Amygdala (tissue), 56 donors: ENCODE measurements at regions not wholly inside any gene's neighbourhood (a gene's known extent, or its start where the extent isn't known, plus 50 kb on each side); places are given as distances from the start of the nearest gene placed in this dataset.
"Not testable (repeated sequence)": the region's sequence is repeated elsewhere in the genome, so short reads cannot be mapped to it uniquely, and the experiment has no call there.

Source experiments
- DNase-seq, 56 donors: peaks; one replicate each; lab custom pipeline; 2025; lab: John Stamatoyannopoulos, UW

DNA sequence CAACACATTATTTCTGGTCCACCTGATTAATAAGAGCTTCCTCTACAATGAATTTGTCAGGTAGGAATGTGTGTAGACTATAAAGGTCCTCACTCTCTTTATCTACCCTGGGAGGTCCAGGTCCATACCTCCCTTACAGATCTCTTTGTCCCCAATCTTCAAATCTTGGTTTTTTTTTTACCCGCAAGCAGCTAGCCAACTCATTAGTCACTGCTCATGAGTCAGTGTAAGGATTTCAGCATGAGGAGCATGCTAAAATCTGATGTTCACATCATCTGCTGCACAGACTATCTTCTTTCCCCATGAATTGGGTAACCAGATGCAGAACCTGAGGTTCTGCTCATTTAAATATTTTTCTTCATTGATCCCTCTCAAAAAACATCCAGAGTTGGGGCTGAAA, 397.0 kb upstream of the ISX start:
- no peak for DNase-seq

GRCh38 chr22:34683031-34683430, 382.9 kb upstream of the ISX start:
- not testable (repeated sequence) for DNase-seq

DNA sequence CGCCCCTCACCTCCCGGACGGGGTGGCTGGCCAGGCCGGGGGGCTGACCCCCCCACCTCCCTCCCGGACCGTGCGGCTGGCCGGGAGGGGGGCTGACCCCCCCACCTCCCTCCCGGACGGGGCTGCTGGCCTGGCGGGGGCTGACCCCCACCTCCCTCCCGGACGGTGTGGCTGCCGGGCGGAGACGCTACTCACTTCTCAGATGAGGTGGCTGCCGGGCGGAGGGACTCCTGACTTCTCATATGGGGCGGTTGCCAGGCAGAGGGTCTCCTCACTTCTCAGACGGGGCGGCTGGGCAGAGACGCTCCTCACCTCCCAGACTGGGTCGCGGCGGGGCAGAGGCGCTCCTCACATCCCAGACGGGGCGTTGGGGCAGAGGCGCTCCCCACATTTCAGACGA, 381.7 kb upstream of the ISX start:
- not testable (repeated sequence) for DNase-seq

GRCh38 chr22:34687116-34687515, 378.8 kb upstream of the ISX start:
- no peak for DNase-seq

- no peak for DNase-seq
These were observed 377.1 kb upstream of the ISX start for GRCh38 chr22:34688825-34689224.

GRCh38 chr22:34696557-34696956, 369.4 kb upstream of the ISX start:
- DNase-seq: no peak

DNA sequence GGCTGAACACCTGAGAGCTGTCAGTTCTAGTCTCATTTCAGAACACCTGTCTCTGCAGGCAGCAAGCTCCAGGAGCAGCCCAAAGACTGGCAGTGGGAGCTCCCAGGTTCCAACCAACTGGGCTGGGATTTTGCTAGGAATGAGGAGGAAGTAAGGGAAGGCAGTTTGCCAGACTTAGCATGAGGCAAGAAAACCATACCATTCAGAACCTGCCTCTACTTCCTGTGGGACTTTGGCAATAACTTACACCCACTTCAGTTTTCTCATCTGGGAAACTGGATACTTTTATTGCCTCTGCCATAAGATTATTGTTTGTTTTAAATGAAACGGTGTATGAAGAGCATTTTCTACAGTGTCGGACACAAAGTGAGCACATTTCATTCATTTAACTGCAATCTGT, 363.7 kb upstream of the ISX start:
- DNase-seq: no peak

DNA sequence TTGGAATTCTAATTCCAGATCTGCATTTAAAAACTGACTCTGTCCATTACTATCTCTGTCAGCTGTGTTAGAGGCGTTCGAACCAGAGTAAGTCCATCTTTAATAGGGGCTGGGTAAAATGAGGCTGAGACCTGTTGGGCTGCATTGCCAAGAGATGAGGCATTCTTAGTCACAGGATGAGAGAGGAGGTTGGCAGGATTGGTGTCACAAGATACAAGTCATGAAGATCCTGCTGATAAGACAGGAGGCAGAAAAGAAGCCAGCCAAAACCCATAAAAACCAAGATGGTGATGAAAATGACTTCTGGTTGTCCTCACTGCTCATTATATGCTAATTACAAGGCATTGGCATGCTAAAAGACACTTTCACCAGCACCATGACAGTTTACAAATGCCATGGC, 356.3 kb upstream of the ISX start:
- no peak for DNase-seq

GRCh38 chr22:34722901-34723300, 343.1 kb upstream of the ISX start:
- no peak for DNase-seq

DNA sequence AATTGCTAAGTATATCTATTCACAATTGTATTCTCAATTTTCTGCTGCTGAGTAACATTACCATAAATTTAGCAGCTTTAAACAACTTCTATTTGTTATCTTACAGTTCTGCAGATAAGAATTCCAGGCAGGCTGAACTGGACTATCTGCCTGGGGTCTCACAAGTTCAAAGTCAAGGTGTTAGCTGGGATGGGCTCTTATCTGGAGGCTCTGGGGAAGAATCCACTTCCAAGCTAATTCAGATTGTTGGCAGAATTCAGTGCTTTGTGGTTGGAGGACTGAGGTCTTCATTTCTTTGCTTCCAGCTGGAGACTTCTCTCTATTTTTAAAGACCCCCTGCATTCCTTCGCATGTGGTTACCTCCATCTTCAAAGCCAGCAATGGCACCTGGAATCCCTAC, 329.9 kb upstream of the ISX start:
- DNase-seq: no peak

DNA sequence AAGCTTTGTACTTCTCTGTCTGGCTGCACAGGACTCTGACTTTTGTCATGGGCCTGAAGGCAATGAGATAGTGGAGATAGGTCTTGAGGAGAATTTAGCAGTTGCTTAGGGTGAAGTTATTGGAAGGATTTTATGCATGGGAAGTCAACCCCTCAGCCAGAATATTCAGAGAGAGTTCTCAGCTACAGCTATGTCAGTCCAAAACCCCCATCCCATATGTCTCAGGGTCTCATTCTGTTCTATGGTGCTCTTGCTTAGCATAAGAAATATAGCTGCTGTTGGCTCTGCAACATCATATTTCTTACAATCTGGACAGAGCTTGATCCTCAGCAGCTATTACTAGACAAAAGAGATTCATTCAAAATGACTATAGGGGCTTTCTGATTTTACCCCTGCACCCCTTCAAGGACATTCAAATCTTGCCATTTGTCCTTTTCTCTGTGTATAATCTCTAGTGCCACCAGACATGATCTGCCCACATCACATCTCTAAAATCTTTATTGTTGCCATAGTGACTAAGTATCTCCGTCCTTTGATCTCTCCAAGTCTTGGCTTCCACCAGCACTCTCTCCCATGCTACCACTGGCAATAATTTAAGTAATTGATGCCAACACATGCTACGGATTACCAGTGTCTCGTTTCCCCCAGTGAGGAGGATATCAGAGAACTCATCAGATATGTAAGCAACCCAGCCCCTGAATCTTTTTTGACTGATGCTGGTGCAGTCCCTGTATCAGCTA, 327.1 kb upstream of the ISX start:
- DNase-seq: no peak

DNA sequence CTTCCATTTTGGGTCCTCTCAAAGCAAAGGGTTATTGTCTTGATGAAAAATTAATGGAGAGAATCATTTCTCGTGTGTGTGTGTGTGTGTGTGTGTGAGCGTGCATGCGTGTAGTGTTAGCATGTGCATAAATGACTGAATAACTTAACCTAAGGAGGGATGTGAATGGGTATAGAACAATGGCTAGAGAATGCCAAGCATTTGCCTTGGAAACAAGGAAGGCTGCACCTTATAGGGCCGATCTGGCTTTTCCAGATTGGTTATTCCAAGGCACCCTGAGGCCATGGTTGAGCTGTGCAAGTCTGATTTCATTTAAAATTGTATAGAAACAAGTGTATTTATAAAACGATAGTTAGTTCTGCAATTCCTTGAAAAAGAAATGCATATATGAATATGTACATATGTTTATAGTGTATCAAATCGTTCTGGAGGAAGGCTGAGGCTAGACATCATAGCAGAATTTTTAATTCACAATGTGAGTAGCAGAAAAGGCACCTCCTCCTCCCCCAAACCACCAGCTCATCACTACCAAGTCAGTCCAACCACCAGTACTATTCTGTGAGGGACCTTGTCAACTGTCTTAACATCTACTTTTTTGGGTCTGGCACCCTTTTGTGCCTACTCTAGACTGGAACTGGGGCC, 322.7 kb upstream of the ISX start:
- DNase-seq: no peak

GRCh38 chr22:34760276-34761008, 305.5 kb upstream of the ISX start:
- DNase-seq: no peak

DNA sequence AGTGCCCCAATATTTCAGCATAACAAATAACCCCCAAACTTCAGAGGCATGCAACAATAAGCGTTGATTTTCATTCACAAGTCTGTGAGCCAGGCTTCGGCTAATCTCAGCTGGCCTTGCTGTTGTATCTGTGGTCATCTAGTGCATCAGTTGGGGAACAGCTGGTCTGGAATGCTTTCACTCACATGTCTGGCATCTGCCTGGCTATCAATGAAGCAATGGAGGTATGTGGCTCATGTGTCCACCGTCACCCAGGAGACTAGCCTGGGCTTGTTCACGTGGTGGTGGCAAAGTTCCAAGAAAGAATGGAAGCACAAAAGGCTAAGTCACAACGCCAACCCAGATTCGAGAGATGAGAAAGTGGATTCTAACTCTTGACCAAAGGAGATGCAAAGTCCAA, 304.8 kb upstream of the ISX start:
- no peak for DNase-seq

GRCh38 chr22:34763496-34763895, 302.5 kb upstream of the ISX start:
- no peak for DNase-seq

GRCh38 chr22:34765115-34765514, 300.8 kb upstream of the ISX start:
- DNase-seq: no peak

- no peak for DNase-seq
These were observed 296.6 kb upstream of the ISX start for GRCh38 chr22:34769361-34769760.

DNA sequence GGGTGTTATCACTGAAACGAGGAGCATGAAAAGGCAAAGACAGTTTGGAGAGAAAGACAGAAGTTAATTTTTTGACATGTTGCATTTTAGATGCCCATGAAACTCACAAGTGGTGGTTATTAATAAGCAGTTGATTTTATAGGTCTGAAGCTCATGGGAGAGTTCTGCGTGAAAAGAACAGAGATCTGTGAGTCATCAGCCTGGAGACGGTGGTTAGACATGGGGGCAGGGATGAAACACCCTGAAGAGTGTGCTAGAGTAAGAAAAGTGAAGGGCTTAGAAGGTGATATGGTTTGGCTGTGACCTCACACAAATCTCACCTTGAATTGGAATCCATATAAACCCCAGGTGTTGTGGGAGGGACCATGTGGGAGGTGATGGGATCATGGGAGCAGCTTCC, 289.1 kb upstream of the ISX start:
- no peak for DNase-seq

DNA sequence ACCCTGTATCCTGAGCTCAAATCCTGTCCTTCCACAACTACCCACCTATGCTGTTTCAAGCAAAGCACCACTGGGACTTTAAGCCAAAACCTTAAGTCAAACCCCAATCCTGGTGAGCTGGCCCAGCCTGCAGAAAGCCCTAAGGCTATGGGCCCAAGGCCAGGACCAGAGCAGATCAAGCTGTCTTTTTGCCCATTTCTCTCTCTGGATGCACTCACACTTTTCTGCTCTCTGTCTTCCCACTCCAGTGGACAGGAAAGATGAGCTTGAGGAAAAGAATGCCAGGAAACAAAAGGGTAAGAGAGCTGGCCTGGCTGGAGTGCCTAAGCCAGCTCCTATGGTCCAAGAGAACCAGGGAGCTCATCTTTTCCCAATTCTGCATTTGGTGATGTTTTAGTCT, 284.3 kb upstream of the ISX start:
- DNase-seq: no peak

DNA sequence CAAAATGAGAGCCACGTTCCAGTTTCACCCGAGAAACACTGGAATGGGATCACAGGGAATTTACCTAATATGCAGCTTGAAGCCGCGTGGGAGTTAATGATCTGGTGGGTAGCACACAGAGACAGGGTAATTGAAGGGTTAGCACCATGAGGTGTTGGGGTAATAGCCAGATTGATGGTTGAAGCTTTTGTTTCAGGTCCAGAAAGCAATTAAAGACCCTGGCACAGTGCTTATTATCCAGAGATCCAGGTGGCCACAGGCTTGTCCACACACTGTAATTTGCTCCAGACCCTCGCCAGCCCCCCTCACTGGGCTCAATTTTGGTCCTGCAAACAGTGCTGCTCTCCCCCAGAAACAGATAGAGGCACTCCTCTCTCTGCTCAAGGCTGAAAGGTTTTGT, 282.5 kb upstream of the ISX start:
- DNase-seq: no peak

GRCh38 chr22:34784056-34784455, 281.9 kb upstream of the ISX start:
- no peak for DNase-seq

DNA sequence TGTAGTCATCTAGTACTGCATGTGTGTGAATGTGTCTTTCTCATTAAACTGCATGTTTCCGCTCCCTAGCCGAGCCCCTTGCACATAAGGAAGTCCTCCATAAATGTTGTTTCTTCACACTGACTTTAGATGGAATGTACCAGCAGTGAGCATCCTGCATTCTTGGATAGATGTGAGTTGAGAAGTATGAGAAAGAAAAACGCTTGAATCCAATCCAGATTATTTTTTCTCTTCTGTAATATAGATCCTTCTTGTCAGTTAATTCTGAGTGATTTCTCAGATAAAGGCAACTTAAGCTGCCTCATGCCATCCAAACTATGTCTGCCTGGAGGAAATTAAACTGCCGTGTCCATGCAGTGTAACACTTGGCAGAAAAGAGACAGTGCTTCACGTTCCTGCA, 268.1 kb upstream of the ISX start:
- no peak for DNase-seq
